Heart left ventricle (tissue), 16 donors: ENCODE measurements at regions not wholly inside any gene's neighbourhood (a gene's known extent, or its start where the extent isn't known, plus 50 kb on each side); places are given as distances from the start of the nearest gene placed in this dataset.

Experiments
- ATAC-seq, 4 donors: fragments of 200-7000 bp; cut with Tn5 transposase; one replicate each; pipeline ENCODE4 v1.9.1; 2020 to 2022; ENCODE audit warnings: moderate library complexity in 4 of 4, mild to moderate bottlenecking in 3 of 4, moderate number of reproducible peaks in 1 of 4
- DNase-seq, 5 donors: peaks; one replicate each; pipeline ENCODE4 v3.0.0-alpha.2; 2020
- H3K27ac ChIP-seq, 12 donors: fragments of 200-600 bp; sonication (generic) in 4 of 12; one replicate each; pipeline versions ENCODE4 v1.5.0 to v1.8.0; 2016 to 2022; ENCODE audit warnings: mild to moderate bottlenecking in 2 of 12
- H3K27me3 ChIP-seq, 9 donors: fragments of 200-600 bp; sonication (generic) in 2 of 9; one replicate each; pipeline versions ENCODE4 v1.5.1 to v1.8.0; 2016 to 2022; ENCODE audit warnings: mild to moderate bottlenecking in 3 of 9
- H3K36me3 ChIP-seq, 9 donors: fragments of 200-600 bp; sonication (generic) in 2 of 9; one replicate each; pipeline versions ENCODE4 v1.5.0 to v1.8.0; 2018 to 2022; ENCODE audit warnings: mild to moderate bottlenecking in 2 of 9
- H3K4me1 ChIP-seq, 12 donors: fragments of 200-600 bp; sonication (generic) in 4 of 12; one replicate each; pipeline versions ENCODE4 v1.5.0 to v1.8.0; 2016 to 2022; ENCODE audit warnings: mild to moderate bottlenecking in 3 of 12
- H3K4me3 ChIP-seq, 12 donors: fragments of 200-600 bp; sonication (generic) in 4 of 12; one replicate each; pipeline versions ENCODE4 v1.5.0 to v1.8.0; 2017 to 2022; ENCODE audit warnings: mild to moderate bottlenecking in 9 of 12, moderate library complexity in 4 of 12
- H3K9me3 ChIP-seq, 12 donors: fragments of 200-600 bp; sonication (generic) in 4 of 12; one replicate each; pipeline versions ENCODE4 v1.5.0 to v1.8.0; 2016 to 2022; ENCODE audit warnings: mild to moderate bottlenecking in 1 of 12
- POLR2A ChIP-seq, 2 donors: fragments of 450-650 bp; IDR thresholded peaks; one replicate each; pipeline ENCODE4 v1.6.1; 2017; ENCODE audit warnings: antibody characterized with exemption in 2 of 2, mild to moderate bottlenecking in 2 of 2, moderate library complexity in 2 of 2
- WGBS, 4 donors: extraction: QIAGEN DNeasy Blood & Tissue Kit in 2 of 4; methylation state at CpG; one replicate each; pipeline versions ENCODE4 v1.1.5 to v1.1.7; 2013 to 2018; 5-methylcytosine and 5-hydroxymethylcytosine counted together
- intact Hi-C, 10 donors: fragments of 100-400 bp; cut with DNase I; formaldehyde crosslinking; loops; one replicate each; pipeline versions ENCODE4 v1.11.1 to v1.14.2; 2022
- TF ChIP-seq, protein P1 (sequence below), 12 donors: fragments of 200-600 bp; sonication (generic) in 4 of 12; IDR thresholded peaks; one replicate each; pipeline versions ENCODE4 v1.5.0 to v1.8.0; 2018 to 2022; ENCODE audit warnings: antibody characterized with exemption in 12 of 12, mild to moderate bottlenecking in 5 of 12
- donor health status: ischemic (EF 13 %, LVEDD 7.1; RV severe dilation, severe dysfunction).
- donor health status: healthy with polysubstance abuse.
- donor health status: DM: no; HTN: yes; CAD: no.
- donor health status: DM: no; HTN: no; CAD: no.
- donor health status: ischemic (EF 25% LVEDD 6.9; RV normal size, moderate dysfunction).
- donor health status: ischemic (EF 25% LVEDD 5.7; RV mildly dilated, moderate dysfunction).
- donor health status: healthy.
- donor health status: DM: yes; HTN: yes; CAD: no.
- donor health status: ischemic (EF 35%, LVEDD 5.7; RV mildly dilated, moderate dysfunction).
- donor health status: nonischemic (EF 11% LVEDD 7.7; RV severe dilation, severe dysfunction).
- donor health status: DM: yes; HTN: yes; CAD: no.
- donor health status: PGD.
- donor health status: ischemic (EF 29% LVEDD 5.4; RV normal size, mild dysfunction).
- donor health status: nonischemic (EF 23%, LVEDD 6.1; RV moderate dilation, normal function).

DNA sequence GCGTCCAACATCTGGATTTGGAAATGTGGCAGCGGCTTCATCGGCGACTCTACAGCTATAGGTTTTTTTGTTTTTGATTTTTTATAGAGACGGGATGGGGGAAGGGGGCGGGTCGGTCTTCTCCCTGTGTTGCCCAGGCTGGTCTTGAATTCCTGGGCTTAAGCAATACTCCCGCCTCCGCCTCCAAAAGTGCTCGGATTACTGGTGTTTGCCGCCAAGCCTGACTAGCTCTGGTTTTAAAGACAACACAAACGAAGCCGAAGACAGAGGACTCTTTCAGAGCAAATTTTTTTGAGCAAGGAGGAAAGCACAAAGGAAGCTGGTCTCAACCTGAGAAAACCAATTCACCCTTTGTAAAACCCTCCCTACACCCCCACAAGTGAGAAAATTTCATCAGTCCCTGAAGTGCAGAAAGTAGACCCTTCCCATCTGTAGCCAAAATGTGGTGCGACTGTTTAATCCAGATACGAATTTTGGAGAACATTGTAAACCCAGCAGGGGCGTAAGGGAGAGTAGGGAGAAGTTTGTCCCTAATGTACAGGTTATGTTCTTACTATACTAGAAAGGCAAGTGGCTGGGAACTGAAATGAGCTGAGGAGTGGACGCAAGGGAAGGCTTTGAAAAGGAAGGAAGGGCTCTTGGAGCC lies 185.9 kb downstream of the TRIM27 start:
- Histone ChIP-seq H3K9me3 (peaks cover 0 to 20% (median 0%) of the 10 kb centered on the region in 12 donors), H3K36me3 (no peaks in the 10 kb centered on the region), H3K4me1 (no peaks in the 10 kb centered on the region), H3K27me3 (peaks cover 20 to 100% (median 86%) of the 10 kb centered on the region in 9 donors), H3K4me3 (no peak overlapping the region), H3K27ac (no peak overlapping the region)
- TF ChIP-seq, protein P1, sequence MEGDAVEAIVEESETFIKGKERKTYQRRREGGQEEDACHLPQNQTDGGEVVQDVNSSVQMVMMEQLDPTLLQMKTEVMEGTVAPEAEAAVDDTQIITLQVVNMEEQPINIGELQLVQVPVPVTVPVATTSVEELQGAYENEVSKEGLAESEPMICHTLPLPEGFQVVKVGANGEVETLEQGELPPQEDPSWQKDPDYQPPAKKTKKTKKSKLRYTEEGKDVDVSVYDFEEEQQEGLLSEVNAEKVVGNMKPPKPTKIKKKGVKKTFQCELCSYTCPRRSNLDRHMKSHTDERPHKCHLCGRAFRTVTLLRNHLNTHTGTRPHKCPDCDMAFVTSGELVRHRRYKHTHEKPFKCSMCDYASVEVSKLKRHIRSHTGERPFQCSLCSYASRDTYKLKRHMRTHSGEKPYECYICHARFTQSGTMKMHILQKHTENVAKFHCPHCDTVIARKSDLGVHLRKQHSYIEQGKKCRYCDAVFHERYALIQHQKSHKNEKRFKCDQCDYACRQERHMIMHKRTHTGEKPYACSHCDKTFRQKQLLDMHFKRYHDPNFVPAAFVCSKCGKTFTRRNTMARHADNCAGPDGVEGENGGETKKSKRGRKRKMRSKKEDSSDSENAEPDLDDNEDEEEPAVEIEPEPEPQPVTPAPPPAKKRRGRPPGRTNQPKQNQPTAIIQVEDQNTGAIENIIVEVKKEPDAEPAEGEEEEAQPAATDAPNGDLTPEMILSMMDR (IDR thresholded peaks at IDR 0.05): no peak
- no peak for TF ChIP-seq POLR2A (IDR thresholded peaks at IDR 0.05)
- DNase-seq: no peak
- ATAC-seq: no peak
- intact Hi-C loops: no loop called here
- WGBS, 4 donors: 3 to 15% (median 6%) methylated on average over 17 of the region's 17 CpGs

DNA sequence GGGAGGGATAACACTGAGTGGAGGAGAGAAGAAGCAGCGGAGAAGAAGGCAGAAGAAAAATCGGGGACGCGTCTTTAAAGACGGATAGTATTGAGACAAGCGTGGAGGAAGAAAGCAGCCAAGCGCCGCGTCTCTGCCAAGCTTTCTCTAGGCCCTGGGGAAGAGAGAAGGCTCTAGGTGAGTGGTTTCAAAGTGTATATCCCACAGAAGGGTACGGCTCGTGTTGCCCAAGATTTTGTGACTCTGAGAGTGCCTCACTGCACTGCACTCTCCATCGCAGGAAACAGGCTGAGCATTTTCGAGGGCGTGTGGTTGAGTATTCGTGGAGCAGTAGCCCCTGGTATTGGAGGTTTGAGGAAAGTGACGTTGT lies 185.4 kb downstream of the TRIM27 start:
- peaks cover 0 to 20% (median 0%) of the 10 kb centered on the region in 12 donors for H3K9me3 ChIP-seq
- H3K27ac ChIP-seq: no peak overlapping the region
- H3K4me3 ChIP-seq: no peak overlapping the region
- no peak for TF ChIP-seq POLR2A (IDR thresholded peaks at IDR 0.05)
- TF ChIP-seq, protein P1 (IDR thresholded peaks at IDR 0.05): no peak
- no peaks in the 10 kb centered on the region for H3K4me1 ChIP-seq
- H3K27me3 ChIP-seq: peaks cover 20 to 100% (median 89%) of the 10 kb centered on the region in 9 donors
- no peak for ATAC-seq
- H3K36me3 ChIP-seq: no peaks in the 10 kb centered on the region
- DNase-seq: no peak
- intact Hi-C loops: no loop called here
- WGBS, 4 donors: 2 to 4% (median 3%) methylated on average over 16 of the region's 16 CpGs

DNA sequence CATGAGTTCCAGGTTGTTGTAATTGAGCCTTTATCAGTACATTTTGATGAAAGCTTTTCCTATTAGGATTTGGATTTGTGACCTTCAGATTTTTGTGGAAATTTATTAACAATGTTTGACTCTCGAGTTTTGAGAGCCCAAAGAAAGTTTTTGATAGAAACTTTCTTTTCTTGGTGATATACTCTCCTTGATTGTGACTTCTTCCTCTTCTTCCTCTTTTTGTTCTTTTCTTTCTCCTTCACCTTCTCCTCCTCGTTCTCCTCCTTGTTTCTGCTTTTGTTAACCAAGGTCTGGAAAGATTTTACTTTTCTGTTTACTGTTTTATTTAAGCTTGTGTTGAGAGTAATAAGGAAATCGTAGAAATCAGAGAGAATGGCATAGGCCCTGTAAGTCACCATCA lies 182.4 kb downstream of the TRIM27 start:
- no peaks in the 10 kb centered on the region for H3K4me1 ChIP-seq
- DNase-seq (no peak), ATAC-seq (no peak)
- 38 to 78% (median 58%) methylated on average over 3 of the region's 3 CpGs for WGBS, 4 donors
- TF ChIP-seq POLR2A (IDR thresholded peaks at IDR 0.05): no peak
- TF ChIP-seq, protein P1 (IDR thresholded peaks at IDR 0.05): no peak
- intact Hi-C loops: loop anchor here in 1 of 10 donors (10.0 kb wide), 1 partner anchor 53 kb away; no protein-coding TSS in a partner anchor
- H3K4me3 ChIP-seq: no peak overlapping the region
- no peaks in the 10 kb centered on the region for H3K36me3 ChIP-seq
- no peak overlapping the region for H3K27ac ChIP-seq
- H3K9me3 ChIP-seq: peaks cover 0 to 6% (median 0%) of the 10 kb centered on the region in 12 donors
- H3K27me3 ChIP-seq: peaks cover 14 to 95% (median 75%) of the 10 kb centered on the region in 9 donors

DNA sequence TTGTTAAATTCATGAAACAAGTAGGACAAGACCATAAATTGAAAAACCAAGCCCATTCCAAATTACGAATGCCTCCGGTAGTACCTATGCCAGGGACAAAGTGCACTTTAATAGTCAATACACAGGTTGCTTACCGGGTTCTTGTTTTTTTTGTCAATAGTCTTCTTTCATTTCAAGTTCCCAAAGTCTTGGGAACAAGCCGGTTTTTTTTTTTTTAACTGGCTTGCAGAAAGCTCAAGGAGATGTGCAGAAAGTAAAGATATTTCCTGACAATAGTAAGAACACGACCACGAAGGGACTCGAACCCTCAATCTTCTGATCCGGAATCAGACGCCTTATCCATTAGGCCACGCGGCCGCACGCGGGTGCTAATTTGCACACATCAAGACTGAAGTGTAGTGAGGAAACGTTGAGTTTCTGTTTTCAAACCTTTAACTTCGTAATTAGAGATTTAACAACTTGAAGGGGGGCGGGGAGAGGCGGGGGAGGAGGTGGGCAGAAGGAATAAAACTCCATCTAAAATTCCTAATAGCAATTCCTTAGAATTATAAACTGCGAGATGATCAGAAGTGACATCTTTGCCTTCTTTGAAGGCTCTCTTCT lies 181.0 kb downstream of the TRIM27 start:
- TF ChIP-seq, protein P1 (IDR thresholded peaks at IDR 0.05): no peak
- no peak for TF ChIP-seq POLR2A (IDR thresholded peaks at IDR 0.05)
- ATAC-seq: no peak

More for the DNA sequence above, 181.0 kb downstream of the TRIM27 start:
- DNase-seq: no peak
- no peaks in the 10 kb centered on the region for H3K36me3 ChIP-seq
- peaks cover 8 to 92% (median 62%) of the 10 kb centered on the region in 9 donors for H3K27me3 ChIP-seq
- H3K4me3 ChIP-seq: no peak overlapping the region
- H3K27ac ChIP-seq: no peak overlapping the region
- H3K4me1 ChIP-seq: no peaks in the 10 kb centered on the region
- intact Hi-C loops: loop anchor here in 1 of 10 donors (10.0 kb wide), 1 partner anchor 52 kb away; no protein-coding TSS in a partner anchor
- H3K9me3 ChIP-seq: peaks cover 0 to 3% (median 0%) of the 10 kb centered on the region in 12 donors
- WGBS, 4 donors: 3 to 11% (median 5%) methylated on average over 19 of the region's 19 CpGs
